GM23338 (cell line): ENCODE measurements at regions not wholly inside any gene's neighbourhood (a gene's known extent, or its start where the extent isn't known, plus 50 kb on each side); places are given as distances from the start of the nearest gene placed in this dataset.

Experiments
- CREB1 ChIP-seq: fragments of 250-450 bp; sonication (Bioruptor Pico); IDR thresholded peaks from 2 replicates; pipeline ENCODE4 v1.5.0; 2020; ENCODE audit warnings: low read depth, mild to moderate bottlenecking, moderate library complexity
- ETS1 ChIP-seq: IDR thresholded peaks from 2 replicates; pipeline ENCODE4 v1.6.1; 2016; ENCODE audit warnings: antibody characterized with exemption
- EZH2 ChIP-seq: fragments of 200-600 bp; sonication (generic); IDR thresholded peaks from one replicate; pipeline ENCODE4 v1.8.0; 2017; ENCODE audit warnings: antibody characterized with exemption, mild to moderate bottlenecking, low read depth; ENCODE audit not compliant: unreplicated experiment
- EZH2phosphoT487 ChIP-seq: fragments of 200-600 bp; sonication (generic); IDR thresholded peaks from one replicate; pipeline ENCODE4 v1.8.1; 2018; ENCODE audit warnings: antibody characterized with exemption; ENCODE audit not compliant: unreplicated experiment
- JUNB ChIP-seq: IDR thresholded peaks from one replicate; pipeline ENCODE4 v1.6.1; 2016; ENCODE audit warnings: antibody characterized with exemption; ENCODE audit not compliant: unreplicated experiment
- NANOG ChIP-seq: IDR thresholded peaks from 2 replicates; pipeline ENCODE4 v1.6.1; 2016; ENCODE audit warnings: antibody characterized with exemption, borderline replicate concordance
- POLR2AphosphoS5 ChIP-seq: IDR thresholded peaks from 2 replicates; pipeline ENCODE4 v1.6.1; 2016; ENCODE audit warnings: antibody characterized with exemption, low read depth
- STAT1 ChIP-seq: IDR thresholded peaks from one replicate; pipeline ENCODE4 v1.6.1; 2016; ENCODE audit warnings: antibody characterized with exemption; ENCODE audit not compliant: unreplicated experiment
- ZNF114 ChIP-seq: fragments of 250-450 bp; sonication (Bioruptor Pico); IDR thresholded peaks from 2 replicates; pipeline ENCODE4 v1.5.0; 2020; ENCODE audit warnings: mild to moderate bottlenecking, moderate library complexity
- ZNF462 ChIP-seq: fragments of 250-450 bp; sonication (Bioruptor Pico); IDR thresholded peaks from 2 replicates; pipeline ENCODE4 v1.5.0; 2020; ENCODE audit warnings: mild to moderate bottlenecking, moderate library complexity
- TF ChIP-seq, protein P1 (sequence below), 2 experiments: fragments of 200-600 bp in 1 of 2; sonication (generic) in 1 of 2; conservative IDR thresholded peaks; 2 replicates each; pipeline versions ENCODE4 v1.5.1 to v1.6.1; 2016 to 2017; ENCODE audit warnings: antibody characterized with exemption in 2 of 2, low read depth in 2 of 2, mild to moderate bottlenecking in 2 of 2, moderate library complexity in 1 of 2
- TF ChIP-seq, protein P2 (sequence below): IDR thresholded peaks from one replicate; pipeline ENCODE4 v1.6.1; 2018; ENCODE audit warnings: antibody characterized with exemption; ENCODE audit not compliant: unreplicated experiment

GRCh38 chr6:117195728-117196127 lies 69.6 kb upstream of the VGLL2 start:
- TF ChIP-seq, protein P1, sequence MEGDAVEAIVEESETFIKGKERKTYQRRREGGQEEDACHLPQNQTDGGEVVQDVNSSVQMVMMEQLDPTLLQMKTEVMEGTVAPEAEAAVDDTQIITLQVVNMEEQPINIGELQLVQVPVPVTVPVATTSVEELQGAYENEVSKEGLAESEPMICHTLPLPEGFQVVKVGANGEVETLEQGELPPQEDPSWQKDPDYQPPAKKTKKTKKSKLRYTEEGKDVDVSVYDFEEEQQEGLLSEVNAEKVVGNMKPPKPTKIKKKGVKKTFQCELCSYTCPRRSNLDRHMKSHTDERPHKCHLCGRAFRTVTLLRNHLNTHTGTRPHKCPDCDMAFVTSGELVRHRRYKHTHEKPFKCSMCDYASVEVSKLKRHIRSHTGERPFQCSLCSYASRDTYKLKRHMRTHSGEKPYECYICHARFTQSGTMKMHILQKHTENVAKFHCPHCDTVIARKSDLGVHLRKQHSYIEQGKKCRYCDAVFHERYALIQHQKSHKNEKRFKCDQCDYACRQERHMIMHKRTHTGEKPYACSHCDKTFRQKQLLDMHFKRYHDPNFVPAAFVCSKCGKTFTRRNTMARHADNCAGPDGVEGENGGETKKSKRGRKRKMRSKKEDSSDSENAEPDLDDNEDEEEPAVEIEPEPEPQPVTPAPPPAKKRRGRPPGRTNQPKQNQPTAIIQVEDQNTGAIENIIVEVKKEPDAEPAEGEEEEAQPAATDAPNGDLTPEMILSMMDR (conservative IDR thresholded peaks at IDR 0.05; ENCODE audit: low read depth in 2 of 2), result no peak
- TF ChIP-seq, protein P2, sequence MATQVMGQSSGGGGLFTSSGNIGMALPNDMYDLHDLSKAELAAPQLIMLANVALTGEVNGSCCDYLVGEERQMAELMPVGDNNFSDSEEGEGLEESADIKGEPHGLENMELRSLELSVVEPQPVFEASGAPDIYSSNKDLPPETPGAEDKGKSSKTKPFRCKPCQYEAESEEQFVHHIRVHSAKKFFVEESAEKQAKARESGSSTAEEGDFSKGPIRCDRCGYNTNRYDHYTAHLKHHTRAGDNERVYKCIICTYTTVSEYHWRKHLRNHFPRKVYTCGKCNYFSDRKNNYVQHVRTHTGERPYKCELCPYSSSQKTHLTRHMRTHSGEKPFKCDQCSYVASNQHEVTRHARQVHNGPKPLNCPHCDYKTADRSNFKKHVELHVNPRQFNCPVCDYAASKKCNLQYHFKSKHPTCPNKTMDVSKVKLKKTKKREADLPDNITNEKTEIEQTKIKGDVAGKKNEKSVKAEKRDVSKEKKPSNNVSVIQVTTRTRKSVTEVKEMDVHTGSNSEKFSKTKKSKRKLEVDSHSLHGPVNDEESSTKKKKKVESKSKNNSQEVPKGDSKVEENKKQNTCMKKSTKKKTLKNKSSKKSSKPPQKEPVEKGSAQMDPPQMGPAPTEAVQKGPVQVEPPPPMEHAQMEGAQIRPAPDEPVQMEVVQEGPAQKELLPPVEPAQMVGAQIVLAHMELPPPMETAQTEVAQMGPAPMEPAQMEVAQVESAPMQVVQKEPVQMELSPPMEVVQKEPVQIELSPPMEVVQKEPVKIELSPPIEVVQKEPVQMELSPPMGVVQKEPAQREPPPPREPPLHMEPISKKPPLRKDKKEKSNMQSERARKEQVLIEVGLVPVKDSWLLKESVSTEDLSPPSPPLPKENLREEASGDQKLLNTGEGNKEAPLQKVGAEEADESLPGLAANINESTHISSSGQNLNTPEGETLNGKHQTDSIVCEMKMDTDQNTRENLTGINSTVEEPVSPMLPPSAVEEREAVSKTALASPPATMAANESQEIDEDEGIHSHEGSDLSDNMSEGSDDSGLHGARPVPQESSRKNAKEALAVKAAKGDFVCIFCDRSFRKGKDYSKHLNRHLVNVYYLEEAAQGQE, result no peak
- TF ChIP-seq EZH2phosphoT487, result no peak
- no peak for TF ChIP-seq POLR2AphosphoS5
- TF ChIP-seq EZH2, result no peak
- TF ChIP-seq ZNF114 (CRISPR knock-in tag), result no peak
- no peak for TF ChIP-seq CREB1
- no peak for TF ChIP-seq NANOG
- TF ChIP-seq STAT1, result no peak
- 0 out of 2 replicates have a peak, but pooled peaks have one; percentile 36 for TF ChIP-seq ZNF462 (CRISPR knock-in tag)
- TF ChIP-seq JUNB, result no peak
- TF ChIP-seq ETS1, result no peak
